Inferior parietal cortex (tissue), 1 donor: ENCODE measurements at regions not wholly inside any gene's neighbourhood (a gene's known extent, or its start where the extent isn't known, plus 50 kb on each side); places are given as distances from the start of the nearest gene placed in this dataset.

Experiments used
- DNase-seq: peaks from one replicate; pipeline ENCODE4 v3.0.0-alpha.2; 2016; ENCODE audit errors: extremely low spot score

DNA sequence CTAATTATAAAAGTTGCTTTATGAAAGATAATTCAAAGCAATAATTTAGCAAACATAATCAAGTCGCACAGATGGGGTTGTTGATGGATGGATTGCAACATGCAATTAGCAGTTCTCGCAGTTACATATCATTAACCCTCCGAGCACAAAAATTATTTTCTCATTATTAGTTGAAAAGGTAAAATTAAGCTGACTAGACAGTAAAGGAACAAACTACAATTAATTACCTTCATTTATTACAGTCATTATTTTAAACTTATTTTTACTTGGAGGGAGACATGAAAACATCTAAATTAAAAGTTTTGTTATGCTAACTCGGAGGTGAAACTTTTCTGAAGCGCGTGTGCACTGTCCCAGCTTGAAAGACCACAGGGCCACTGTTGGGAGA lies 146.9 kb downstream of the PHETA1 start:
- DNase-seq, result no peak

- no peak for DNase-seq
These were observed 147.6 kb downstream of the PHETA1 start for GRCh38 chr12:111221062-111222026.

- DNase-seq, result no peak
These were observed 148.5 kb downstream of the PHETA1 start for GRCh38 chr12:111220363-111220762.

DNA sequence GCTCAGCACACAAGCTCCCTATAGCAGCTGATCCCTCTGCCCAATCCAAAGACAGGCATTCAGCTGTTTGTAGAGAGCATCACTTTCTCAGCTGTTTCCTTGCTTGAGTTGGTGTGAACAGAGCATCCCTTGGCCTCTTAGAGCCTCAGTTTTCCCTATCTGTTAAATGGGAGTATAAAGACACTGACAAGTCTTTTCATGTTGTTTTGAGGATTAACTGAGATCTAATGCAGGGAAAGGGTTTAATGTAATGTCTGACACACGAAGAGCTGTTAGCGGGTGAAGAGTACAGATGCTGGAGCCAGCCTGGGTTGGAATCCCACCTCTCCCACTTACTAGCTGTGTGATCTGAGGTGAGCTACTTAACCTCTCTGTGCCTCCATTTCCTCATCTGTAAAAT lies 149.5 kb downstream of the PHETA1 start:
- DNase-seq, result no peak

- DNase-seq, result no peak
These were observed 150.4 kb downstream of the PHETA1 start for GRCh38 chr12:111218499-111218898.

GRCh38 chr12:111216387-111217159 lies 152.3 kb downstream of the PHETA1 start:
- DNase-seq, result no peak

DNA sequence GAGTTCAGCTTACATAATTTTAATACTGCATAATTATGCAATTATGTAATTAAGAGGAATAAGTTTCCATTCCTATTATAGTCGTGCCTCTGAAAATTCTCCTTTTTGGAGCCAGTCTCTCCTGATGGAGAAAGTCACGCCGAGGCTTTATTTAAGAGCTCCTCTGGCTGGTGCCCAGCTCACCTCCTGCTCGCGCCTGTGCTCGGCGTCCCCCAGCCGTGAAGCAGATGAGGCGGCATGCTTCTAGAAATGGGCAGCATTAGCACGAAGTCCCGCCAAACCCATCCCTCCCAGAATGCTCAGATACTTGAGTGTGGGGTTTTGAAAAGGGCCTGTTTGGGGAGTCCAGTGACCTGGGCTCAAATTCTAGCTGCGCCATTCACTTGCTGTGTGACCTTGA lies 153.0 kb downstream of the PHETA1 start:
- no peak for DNase-seq

- no peak for DNase-seq
These were observed 154.5 kb downstream of the PHETA1 start for GRCh38 chr12:111214401-111214800.

DNA sequence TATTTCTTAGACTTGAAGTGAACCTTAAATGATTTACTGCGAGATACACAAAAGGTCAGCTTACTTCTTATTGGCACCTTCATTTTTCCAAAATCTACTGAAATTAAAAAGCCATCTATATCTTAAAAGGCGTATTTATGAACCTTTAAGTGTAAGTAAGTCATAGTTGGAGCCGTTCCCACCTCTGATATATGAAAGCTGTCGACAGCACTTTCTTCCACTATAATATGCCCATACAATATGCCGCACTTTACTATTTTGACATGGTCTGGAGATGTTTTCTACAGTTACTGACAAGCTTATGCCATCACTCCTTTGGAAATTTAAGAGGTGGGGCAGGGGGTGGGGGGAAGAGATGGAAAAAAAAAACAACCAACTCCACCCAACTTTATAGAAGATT lies 155.3 kb downstream of the PHETA1 start:
- no peak for DNase-seq

GRCh38 chr12:111212814-111213456 lies 156.0 kb downstream of the PHETA1 start:
- DNase-seq, result no peak

GRCh38 chr12:111211910-111212757 lies 156.8 kb downstream of the PHETA1 start:
- no peak for DNase-seq

DNA sequence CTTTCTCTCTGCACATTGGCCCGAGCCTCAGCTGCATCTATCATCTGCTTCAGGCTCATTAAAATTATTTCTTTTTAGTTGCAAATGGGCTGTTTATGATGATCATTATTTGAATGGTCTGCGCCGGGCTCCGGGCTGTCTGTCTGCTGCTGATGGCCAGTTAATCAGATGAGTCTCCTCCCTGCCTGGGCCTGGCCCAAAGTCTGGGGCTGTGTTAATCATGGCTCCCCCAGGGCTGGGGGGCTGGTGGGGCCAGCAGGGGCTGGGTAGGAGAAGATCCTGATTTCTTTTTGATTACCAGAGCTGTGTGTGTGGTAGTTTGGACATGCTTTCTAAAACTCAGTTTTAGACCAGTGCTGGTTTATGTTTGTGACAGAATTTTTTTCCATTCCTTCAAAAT lies 159.1 kb downstream of the PHETA1 start:
- DNase-seq, result no peak

GRCh38 chr12:111207761-111208160 lies 161.1 kb downstream of the PHETA1 start:
- DNase-seq, result no peak

- DNase-seq, result no peak
These were observed 164.1 kb downstream of the PHETA1 start for GRCh38 chr12:111204788-111205241.

GRCh38 chr12:111203969-111204368 lies 164.9 kb downstream of the PHETA1 start:
- DNase-seq, result no peak

DNA sequence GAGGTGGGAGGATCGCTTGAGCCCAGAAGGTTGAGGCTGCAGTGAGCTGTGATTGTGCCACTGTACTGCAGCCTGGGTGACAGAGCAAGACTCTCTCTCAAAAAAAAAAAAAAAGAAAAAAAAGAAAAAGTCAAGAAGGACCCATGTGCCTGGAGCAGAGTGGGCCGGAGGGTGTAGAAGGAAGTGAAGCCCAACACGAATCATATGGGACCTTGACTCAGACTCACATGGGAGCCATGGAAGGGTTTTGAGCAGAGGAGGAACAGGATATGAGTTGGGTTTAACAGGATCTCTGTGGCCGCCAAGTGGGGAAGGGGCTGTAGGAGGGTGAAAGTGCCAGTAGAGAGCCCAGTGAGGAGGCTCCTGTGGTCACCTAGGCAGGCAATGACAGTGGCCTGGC lies 165.4 kb downstream of the PHETA1 start:
- DNase-seq, result no peak

GRCh38 chr12:111202237-111202915 lies 166.5 kb downstream of the PHETA1 start:
- no peak for DNase-seq

GRCh38 chr12:111201495-111202236 lies 167.2 kb downstream of the PHETA1 start:
- DNase-seq, result no peak

GRCh38 chr12:111201036-111201435 lies 167.9 kb downstream of the PHETA1 start:
- DNase-seq, result no peak

DNA sequence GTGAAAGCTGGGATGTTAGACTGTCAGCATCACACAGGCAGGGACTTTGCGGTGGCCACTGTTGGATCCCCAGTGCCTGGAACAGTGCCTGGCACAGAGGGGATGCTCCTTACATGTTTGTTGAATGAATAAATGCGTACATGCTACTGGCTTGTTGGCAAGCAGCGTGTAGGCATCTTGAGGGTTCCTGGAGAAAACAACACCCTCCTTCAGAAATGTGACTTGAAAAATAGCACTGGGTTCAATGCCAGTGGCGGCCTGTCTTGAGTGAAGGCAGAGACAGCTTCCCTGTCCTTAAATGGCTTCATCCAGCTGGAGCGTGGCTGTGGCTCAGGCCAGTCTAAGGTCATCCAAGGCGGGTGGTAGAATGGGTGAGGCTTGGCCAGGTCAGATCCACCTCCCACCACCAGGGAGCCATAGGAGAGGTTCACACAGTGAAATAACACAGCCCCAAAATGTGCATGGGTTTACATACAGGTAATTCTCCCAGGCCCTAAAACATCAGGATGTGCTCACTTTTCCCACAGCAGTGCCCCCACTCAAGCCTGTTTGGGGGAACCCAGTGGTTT lies 171.4 kb downstream of the PHETA1 start:
- no peak for DNase-seq
